ENCODE measurements at regions not wholly inside any gene's neighbourhood (a gene's known extent, or its start where the extent isn't known, plus 50 kb on each side); places are given as distances from the start of the nearest gene placed in this dataset.
A peak's percentile ranks its signal among the peaks of the same experiment; 100 is the strongest.

DNA sequence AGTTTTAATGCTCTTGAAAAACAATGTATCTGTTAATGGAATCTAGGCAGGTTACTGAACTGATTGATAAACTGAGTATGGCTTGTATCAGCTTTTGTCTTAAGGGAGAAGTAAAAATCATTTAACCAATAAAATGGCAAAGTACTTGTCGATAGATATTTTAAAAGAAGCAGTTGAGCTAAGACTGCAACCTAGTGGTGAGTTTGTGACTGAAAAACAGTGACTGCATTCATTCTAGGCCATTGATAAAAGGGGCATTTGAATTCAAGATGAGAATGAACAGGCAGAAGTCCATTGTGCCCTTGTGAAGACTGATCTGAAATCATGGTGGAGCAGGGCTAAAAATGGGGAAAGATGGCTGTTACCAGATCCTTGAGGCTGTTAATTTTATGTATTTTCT is 59.4 kb upstream of the MSTN start:
- H3K4me1 Mint-ChIP-seq (ENCODE audit: low read depth), result peaks cover 6% of the 10 kb centered on the region
- no peak for DNase-seq (ENCODE audit: low spot score)
- H3K27ac Mint-ChIP-seq, result no peak overlapping the region
- H3K36me3 Mint-ChIP-seq (ENCODE audit: low read depth), result no peaks in the 10 kb centered on the region
- intact Hi-C loops (cut with micrococcal nuclease), result no loop called here
- H3K4me3 Mint-ChIP-seq (ENCODE audit: low read depth), result no peak overlapping the region
- H3K9me3 Mint-ChIP-seq, result no peaks in the 10 kb centered on the region
- no peaks in the 10 kb centered on the region for H3K27me3 Mint-ChIP-seq (ENCODE audit: low read depth)

DNA sequence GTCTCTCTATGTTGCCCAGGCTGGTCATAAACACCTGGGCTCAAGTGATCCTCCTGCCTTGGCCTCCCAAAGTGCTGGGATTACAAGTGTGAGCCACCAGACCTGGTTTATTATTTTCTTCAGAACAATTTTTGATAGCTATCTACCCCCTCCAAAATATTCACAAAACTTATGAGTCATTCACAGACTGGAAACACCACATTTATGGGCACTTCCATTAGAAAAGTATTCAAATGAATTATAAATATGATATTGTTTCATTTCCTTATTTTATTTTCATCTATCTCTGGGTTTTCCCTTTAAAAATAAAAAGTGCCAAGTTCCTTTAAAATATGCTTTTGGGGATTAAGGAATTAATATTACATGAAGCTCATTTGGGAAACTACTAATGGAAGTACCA is 58.8 kb upstream of the MSTN start:
- no peaks in the 10 kb centered on the region for H3K36me3 Mint-ChIP-seq (ENCODE audit: low read depth)
- no peaks in the 10 kb centered on the region for H3K27me3 Mint-ChIP-seq (ENCODE audit: low read depth)
- DNase-seq (ENCODE audit: low spot score), result no peak
- no peak overlapping the region for H3K4me3 Mint-ChIP-seq (ENCODE audit: low read depth)
- no peaks in the 10 kb centered on the region for H3K9me3 Mint-ChIP-seq
- intact Hi-C loops (cut with micrococcal nuclease), result no loop called here
- H3K4me1 Mint-ChIP-seq (ENCODE audit: low read depth), result peaks cover 6% of the 10 kb centered on the region
- no peak overlapping the region for H3K27ac Mint-ChIP-seq

DNA sequence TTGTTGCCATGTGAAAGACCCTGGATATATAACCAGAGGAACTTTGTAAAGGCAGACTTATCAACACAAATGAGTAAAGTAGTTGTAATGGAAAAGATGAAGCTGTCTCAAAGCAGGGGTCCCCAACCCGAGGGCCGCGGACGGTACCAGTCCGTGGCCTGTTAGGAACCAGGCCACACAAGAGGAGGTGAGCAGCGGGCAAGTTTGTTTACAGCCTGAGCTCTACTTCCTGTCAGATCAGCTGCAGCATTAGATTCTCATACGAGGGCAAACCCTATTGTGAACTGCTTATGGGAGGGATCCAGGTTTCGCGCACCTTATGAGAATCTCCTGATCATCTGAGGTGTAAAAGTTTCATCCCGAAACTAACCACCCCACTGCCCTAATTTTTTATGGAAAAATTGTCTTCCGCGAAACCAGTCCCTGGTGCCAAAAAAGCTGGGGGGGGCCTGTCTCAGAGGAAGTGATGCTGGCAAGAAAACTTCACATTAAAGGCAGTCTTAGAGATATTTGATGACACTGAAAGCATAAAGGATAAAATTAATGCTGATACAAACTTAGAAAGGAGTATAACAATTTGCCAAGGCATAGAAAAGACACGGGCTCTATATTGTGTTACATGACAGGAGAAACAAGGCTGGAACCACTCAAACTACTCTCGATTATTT is 57.5 kb upstream of the MSTN start:
- Mint-ChIP-seq H3K36me3 (ENCODE audit: low read depth) (no peaks in the 10 kb centered on the region), H3K4me1 (ENCODE audit: low read depth) (peaks cover 6% of the 10 kb centered on the region), H3K27ac (no peak overlapping the region), H3K4me3 (ENCODE audit: low read depth) (peak overlapping the region; percentile 38), H3K27me3 (ENCODE audit: low read depth) (no peaks in the 10 kb centered on the region), H3K9me3 (no peaks in the 10 kb centered on the region)
- intact Hi-C loops (cut with micrococcal nuclease), result no loop called here
- DNase-seq (ENCODE audit: low spot score), result no peak

DNA sequence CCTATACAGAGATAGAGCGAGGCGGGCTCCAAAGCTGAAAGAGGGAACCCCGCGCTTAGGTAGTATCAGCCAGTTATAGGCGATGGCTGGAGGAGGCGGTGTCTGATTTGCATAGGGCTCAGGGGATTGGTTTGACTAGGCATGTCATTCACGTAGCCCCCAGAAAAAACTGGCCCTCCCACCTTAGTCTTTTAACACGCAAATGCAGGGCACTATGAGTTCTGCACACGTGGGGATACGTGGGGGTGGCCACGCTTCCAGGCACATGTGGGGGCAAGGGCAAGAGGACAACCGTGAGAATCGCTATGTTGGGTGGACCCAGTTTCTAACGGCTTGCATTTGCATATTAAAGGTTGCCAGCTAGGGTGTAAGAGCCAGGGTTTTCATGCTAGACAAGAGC is 56.7 kb upstream of the MSTN start:
- DNase-seq (ENCODE audit: low spot score), result no peak
- no peak overlapping the region for H3K27ac Mint-ChIP-seq
- H3K9me3 Mint-ChIP-seq, result no peaks in the 10 kb centered on the region
- H3K36me3 Mint-ChIP-seq (ENCODE audit: low read depth), result no peaks in the 10 kb centered on the region
- no peaks in the 10 kb centered on the region for H3K27me3 Mint-ChIP-seq (ENCODE audit: low read depth)
- H3K4me1 Mint-ChIP-seq (ENCODE audit: low read depth), result peaks cover 6% of the 10 kb centered on the region
- H3K4me3 Mint-ChIP-seq (ENCODE audit: low read depth), result no peak overlapping the region
- intact Hi-C loops (cut with micrococcal nuclease), result no loop called here

DNA sequence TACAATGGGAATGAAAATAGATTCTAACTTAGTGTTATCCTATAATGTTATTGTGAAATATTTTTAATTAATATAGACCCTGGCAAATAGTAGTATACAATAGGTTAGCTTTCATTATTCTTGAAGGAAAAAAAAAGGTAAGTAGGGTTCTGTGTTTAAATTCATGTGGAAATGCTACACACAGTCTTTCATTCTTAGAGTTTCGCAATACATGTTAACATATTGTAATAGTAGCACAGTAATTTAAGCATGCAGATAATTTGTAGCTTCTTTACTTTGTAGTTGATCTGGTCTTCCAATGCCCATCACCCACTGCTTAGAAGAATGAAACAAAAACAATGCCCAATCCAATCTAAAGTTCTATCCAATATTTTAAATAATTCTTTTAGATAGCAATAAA is 54.8 kb upstream of the MSTN start:
- no peak for DNase-seq (ENCODE audit: low spot score)
- Mint-ChIP-seq H3K36me3 (ENCODE audit: low read depth) (no peaks in the 10 kb centered on the region), H3K4me1 (ENCODE audit: low read depth) (peaks cover 6% of the 10 kb centered on the region), H3K9me3 (no peaks in the 10 kb centered on the region), H3K4me3 (ENCODE audit: low read depth) (no peak overlapping the region), H3K27me3 (ENCODE audit: low read depth) (no peaks in the 10 kb centered on the region), H3K27ac (no peak overlapping the region)
- intact Hi-C loops (cut with micrococcal nuclease), result no loop called here

DNA sequence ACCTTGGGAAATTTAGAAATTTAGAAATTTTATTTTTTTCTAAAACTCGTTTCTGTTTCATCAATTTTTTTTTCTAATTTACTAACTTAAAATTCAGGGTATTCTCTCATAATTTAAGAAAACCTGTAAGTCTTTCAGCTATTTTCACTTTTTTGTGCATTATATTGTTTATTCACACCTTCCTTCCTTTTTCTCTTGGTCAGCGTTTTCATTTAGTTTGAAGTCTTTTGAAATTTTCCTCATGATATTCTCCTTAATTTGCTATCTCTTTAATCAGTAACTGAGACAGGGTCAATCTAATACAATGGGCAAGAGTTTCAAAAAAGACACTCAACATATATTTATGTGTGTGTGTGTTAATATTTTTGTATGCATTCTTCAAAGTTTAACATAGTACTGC is 50.5 kb upstream of the MSTN start:
- no peaks in the 10 kb centered on the region for H3K36me3 Mint-ChIP-seq (ENCODE audit: low read depth)
- DNase-seq (ENCODE audit: low spot score), result no peak
- H3K4me3 Mint-ChIP-seq (ENCODE audit: low read depth), result no peak overlapping the region
- peaks cover 6% of the 10 kb centered on the region for H3K27me3 Mint-ChIP-seq (ENCODE audit: low read depth)
- no peaks in the 10 kb centered on the region for H3K9me3 Mint-ChIP-seq
- no peaks in the 10 kb centered on the region for H3K4me1 Mint-ChIP-seq (ENCODE audit: low read depth)
- intact Hi-C loops (cut with micrococcal nuclease), result no loop called here
- H3K27ac Mint-ChIP-seq, result no peak overlapping the region

Measured in activated T-helper 2 cell treated with anti-CD3 and anti-CD28 coated beads, Interferon-gamma antibody, Interleukin-2, Interleukin-4, amounts not matched to agents 10 μg/mL and 5 μg/mL and 100 μg/mL, durations not matched to agents 14 hours and 24 hours and 36 hours (primary cell).